CD4-positive, alpha-beta T cell treated with Interleukin-4 for 1 hour (primary cell): ENCODE measurements at regions not wholly inside any gene's neighbourhood (a gene's known extent, or its start where the extent isn't known, plus 50 kb on each side); places are given as distances from the start of the nearest gene placed in this dataset.

Experiments
- DNase-seq, 2 donors: peaks; one replicate each; pipeline ENCODE4 v3.0.0-alpha.2; 2020 to 2022

GRCh38 chr3:103385961-103386656 lies 951.3 kb downstream of the ZPLD1 start:
- no peak for DNase-seq

- DNase-seq: no peak
Measured at GRCh38 chr3:103388214-103388613, 953.4 kb downstream of the ZPLD1 start.

- DNase-seq: no peak
Measured at GRCh38 chr3:103389356-103389755, 954.5 kb downstream of the ZPLD1 start.

- no peak for DNase-seq
Measured at GRCh38 chr3:103393395-103394186, 958.8 kb downstream of the ZPLD1 start.

GRCh38 chr3:103403191-103403590 lies 968.4 kb downstream of the ZPLD1 start:
- no peak for DNase-seq

GRCh38 chr3:103406320-103406850 lies 971.6 kb downstream of the ZPLD1 start:
- DNase-seq: no peak

- DNase-seq: no peak
Measured at GRCh38 chr3:103410231-103410630, 975.4 kb downstream of the ZPLD1 start.

- DNase-seq: no peak
Measured at GRCh38 chr3:103421460-103421859, 986.6 kb downstream of the ZPLD1 start.

- DNase-seq: no peak
Measured at GRCh38 chr3:103437883-103438282, 1003.1 kb downstream of the ZPLD1 start.

- DNase-seq: no peak
Measured at GRCh38 chr3:103440539-103441203, 1005.9 kb downstream of the ZPLD1 start.

GRCh38 chr3:103446953-103447629 lies 1012.3 kb downstream of the ZPLD1 start:
- DNase-seq: no peak

- no peak for DNase-seq
Measured at GRCh38 chr3:103453152-103453551, 1018.3 kb downstream of the ZPLD1 start.

- DNase-seq: no peak
Measured at GRCh38 chr3:103459815-103460214, 1025.0 kb downstream of the ZPLD1 start.

- no peak for DNase-seq
Measured at GRCh38 chr3:103470498-103470897, 1035.7 kb downstream of the ZPLD1 start.

- no peak for DNase-seq
Measured at GRCh38 chr3:103494011-103494410, 1059.2 kb downstream of the ZPLD1 start.

- no peak for DNase-seq
Measured at GRCh38 chr3:103494512-103494911, 1059.7 kb downstream of the ZPLD1 start.

GRCh38 chr3:103495186-103495585 lies 1060.4 kb downstream of the ZPLD1 start:
- no peak for DNase-seq

- DNase-seq: no peak
Measured at GRCh38 chr3:103499132-103499900, 1064.5 kb downstream of the ZPLD1 start.

GRCh38 chr3:103499967-103500366 lies 1065.2 kb downstream of the ZPLD1 start:
- no peak for DNase-seq

GRCh38 chr3:103510760-103511159 lies 1075.9 kb downstream of the ZPLD1 start:
- DNase-seq: no peak

GRCh38 chr3:103511891-103512290 lies 1077.1 kb downstream of the ZPLD1 start:
- DNase-seq: no peak

GRCh38 chr3:103512595-103512994 lies 1077.8 kb downstream of the ZPLD1 start:
- no peak for DNase-seq
